Mesenchymal stem cell (in vitro differentiated cells and primary cell): ENCODE measurements at regions not wholly inside any gene's neighbourhood (a gene's known extent, or its start where the extent isn't known, plus 50 kb on each side); places are given as distances from the start of the nearest gene placed in this dataset.
A peak's percentile ranks its signal among the peaks of the same experiment; 100 is the strongest.

ENCODE experiments used
- DNase-seq: peaks from one replicate; pipeline ENCODE4 v3.0.0-alpha.2; 2013
- H2AFZ ChIP-seq: one replicate; pipeline ENCODE4 v1.6.1; 2013; ENCODE audit warnings: low read depth, mild to moderate bottlenecking, control low read depth, inconsistent platforms, low read length, moderate library complexity
- H2AK5ac ChIP-seq: 2 replicates; pipeline ENCODE4 v1.6.1; 2013; ENCODE audit warnings: low read length, moderate library complexity, mild to moderate bottlenecking, inconsistent platforms; ENCODE audit not compliant: severe bottlenecking
- H2BK120ac ChIP-seq: one replicate; pipeline ENCODE4 v1.6.1; 2013; ENCODE audit warnings: low read depth, mild to moderate bottlenecking, inconsistent platforms, low read length, moderate library complexity
- H2BK12ac ChIP-seq, 2 experiments: one replicate each; pipeline ENCODE4 v1.6.1; 2013; ENCODE audit warnings: inconsistent platforms in 2 of 2, low read length in 2 of 2, mild to moderate bottlenecking in 2 of 2, moderate library complexity in 2 of 2, control low read depth in 1 of 2
- H2BK15ac ChIP-seq: one replicate; pipeline ENCODE4 v1.6.1; 2013; ENCODE audit warnings: mild to moderate bottlenecking, low read depth, inconsistent platforms; ENCODE audit not compliant: poor library complexity, severe bottlenecking
- H2BK5ac ChIP-seq: 2 replicates; pipeline ENCODE4 v1.6.1; 2013; ENCODE audit warnings: low read depth, mild to moderate bottlenecking, low read length, control low read depth, inconsistent platforms; ENCODE audit not compliant: poor library complexity, severe bottlenecking
- H3K14ac ChIP-seq, 2 experiments: one replicate each; pipeline ENCODE4 v1.6.1; 2013; ENCODE audit warnings: inconsistent platforms in 2 of 2, low read length in 2 of 2, control low read depth in 1 of 2, mild to moderate bottlenecking in 1 of 2, moderate library complexity in 1 of 2
- H3K18ac ChIP-seq, 2 experiments: one replicate each; pipeline ENCODE4 v1.6.1; 2013; ENCODE audit warnings: inconsistent platforms in 2 of 2, low read length in 2 of 2, control low read depth in 1 of 2, low read depth in 1 of 2, mild to moderate bottlenecking in 1 of 2
- H3K23ac ChIP-seq, 2 experiments: one replicate each; pipeline ENCODE4 v1.6.1; 2013; ENCODE audit warnings: inconsistent platforms in 2 of 2, low read length in 2 of 2, mild to moderate bottlenecking in 2 of 2, moderate library complexity in 2 of 2, control low read depth in 1 of 2
- H3K27ac ChIP-seq: 2 replicates; pipeline ENCODE4 v1.5.1; 2013; ENCODE audit warnings: mild to moderate bottlenecking, moderate library complexity, low read length, control low read depth, inconsistent platforms; ENCODE audit not compliant: poor library complexity, severe bottlenecking
- H3K27me3 ChIP-seq, 2 experiments: 2 replicates each; pipeline versions ENCODE4 v1.6.1 to v1.7.0; 2013; ENCODE audit warnings: low read length in 2 of 2, mild to moderate bottlenecking in 2 of 2, moderate library complexity in 2 of 2, control low read depth in 1 of 2, inconsistent platforms in 1 of 2; ENCODE audit not compliant: control insufficient read depth in 1 of 2, insufficient read depth in 1 of 2
- H3K36me3 ChIP-seq, 2 experiments: 2 replicates each; pipeline versions ENCODE4 v1.6.1 to v1.7.0; 2013; ENCODE audit warnings: low read length in 2 of 2, control low read depth in 1 of 2, inconsistent platforms in 1 of 2, low read depth in 1 of 2, mild to moderate bottlenecking in 1 of 2; ENCODE audit not compliant: insufficient read depth in 2 of 2, control insufficient read depth in 1 of 2
- H3K4ac ChIP-seq, 2 experiments: one replicate each; pipeline ENCODE4 v1.6.1; 2013; ENCODE audit warnings: inconsistent platforms in 2 of 2, low read length in 2 of 2, mild to moderate bottlenecking in 2 of 2, moderate library complexity in 2 of 2, control low read depth in 1 of 2, low read depth in 1 of 2
- H3K4me1 ChIP-seq: 2 replicates; pipeline ENCODE4 v1.6.1; 2013; ENCODE audit warnings: low read depth, low read length, control low read depth; ENCODE audit not compliant: control insufficient read depth, insufficient read depth
- H3K4me2 ChIP-seq: 2 replicates; pipeline ENCODE4 v1.6.1; 2013; ENCODE audit warnings: low read length, mild to moderate bottlenecking, inconsistent platforms; ENCODE audit not compliant: poor library complexity, severe bottlenecking
- H3K4me3 ChIP-seq, 2 experiments: 2 replicates each; pipeline versions ENCODE4 v1.5.1 to v1.7.0; 2013; ENCODE audit warnings: low read length in 2 of 2, mild to moderate bottlenecking in 2 of 2, control low read depth in 1 of 2, low read depth in 1 of 2; ENCODE audit not compliant: insufficient read depth in 1 of 2
- H3K79me1 ChIP-seq: replicated peaks from 2 replicates; pipeline ENCODE4 v1.6.1; 2013; ENCODE audit warnings: mild to moderate bottlenecking, control low read depth, low read length, inconsistent platforms; ENCODE audit not compliant: poor library complexity, severe bottlenecking
- H3K9ac ChIP-seq: 2 replicates; pipeline ENCODE4 v1.7.0; 2013; ENCODE audit warnings: mild to moderate bottlenecking, low read length, moderate library complexity
- H3K9me3 ChIP-seq: 2 replicates; pipeline ENCODE4 v1.7.0; 2013; ENCODE audit warnings: mild to moderate bottlenecking, low read length; ENCODE audit not compliant: control insufficient read depth
- H4K8ac ChIP-seq: one replicate; pipeline ENCODE4 v1.6.1; 2013; ENCODE audit warnings: inconsistent platforms, mild to moderate bottlenecking, low read length, moderate library complexity
- H4K91ac ChIP-seq: one replicate; pipeline ENCODE4 v1.6.1; 2013; ENCODE audit warnings: mild to moderate bottlenecking, low read length, inconsistent platforms
- WGBS: methylation state at CpG from one replicate; pipeline ENCODE4 v1.1.7; 2013; ENCODE audit warnings: mixed read lengths; 5-methylcytosine and 5-hydroxymethylcytosine counted together

DNA sequence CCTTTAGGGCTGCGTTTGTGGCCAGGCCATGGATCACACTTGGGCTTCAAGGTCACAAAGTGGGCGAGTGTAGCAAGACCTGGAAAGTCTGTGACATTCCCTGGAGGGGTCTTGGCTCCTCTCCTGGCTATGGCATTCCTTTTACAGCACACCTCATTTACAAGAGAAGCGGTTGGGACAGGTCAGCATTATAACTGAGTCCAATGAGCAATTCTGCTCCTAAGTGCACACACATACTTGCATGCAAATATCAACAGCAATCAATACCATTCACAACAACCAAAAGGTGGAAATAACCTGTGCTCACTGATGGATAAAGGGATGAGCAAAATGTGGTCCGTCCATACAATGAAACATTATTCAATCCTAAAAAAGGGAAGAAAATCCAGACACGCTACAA is 298.2 kb downstream of the CTTN start:
- no peak overlapping the region for H3K4me2 ChIP-seq
- H4K91ac ChIP-seq, result no peak overlapping the region
- H4K8ac ChIP-seq, result no peak overlapping the region
- no peaks in the 10 kb centered on the region for H3K9me3 ChIP-seq
- H2AFZ ChIP-seq, result no peak overlapping the region
- H3K27ac ChIP-seq, result no peak overlapping the region
- peaks cover 0 to 4% of the 10 kb centered on the region in 2 experiments for H3K27me3 ChIP-seq
- H3K4me3 ChIP-seq, result no peak overlapping the region
- no peak overlapping the region for H3K14ac ChIP-seq
- H2AK5ac ChIP-seq, result no peak overlapping the region
- no peak overlapping the region for H2BK15ac ChIP-seq
- no peaks in the 10 kb centered on the region for H3K4me1 ChIP-seq
- H2BK120ac ChIP-seq, result no peak overlapping the region
- H3K4ac ChIP-seq, result no peak overlapping the region
- no peak overlapping the region for H2BK5ac ChIP-seq
- no peak overlapping the region for H2BK12ac ChIP-seq
- no peaks in the 10 kb centered on the region for H3K36me3 ChIP-seq
- no peak for DNase-seq
- H3K79me1 ChIP-seq, result no peaks in the 10 kb centered on the region
- WGBS, result 84% methylated on average over 5 of the region's 5 CpGs
- no peak overlapping the region for H3K9ac ChIP-seq
- no peak overlapping the region for H3K23ac ChIP-seq
- H3K18ac ChIP-seq, result no peak overlapping the region

- Histone ChIP-seq H2AFZ (no peak overlapping the region), H3K14ac (no peak overlapping the region), H4K8ac (no peak overlapping the region), H3K4me2 (no peak overlapping the region), H2AK5ac (no peak overlapping the region), H3K4ac (no peak overlapping the region), H2BK12ac (no peak overlapping the region), H3K4me1 (no peaks in the 10 kb centered on the region), H2BK5ac (no peak overlapping the region), H4K91ac (no peak overlapping the region), H3K9me3 (no peaks in the 10 kb centered on the region), H3K9ac (no peak overlapping the region), H3K4me3 (no peak overlapping the region), H3K23ac (no peak overlapping the region), H2BK120ac (no peak overlapping the region), H3K27ac (no peak overlapping the region), H3K79me1 (no peaks in the 10 kb centered on the region), H2BK15ac (no peak overlapping the region), H3K36me3 (no peaks in the 10 kb centered on the region), H3K18ac (no peak overlapping the region), H3K27me3 (peaks cover 0 to 4% of the 10 kb centered on the region in 2 experiments)
- 78% methylated on average over 8 of the region's 8 CpGs for WGBS
- DNase-seq, result no peak
These were observed 299.4 kb downstream of the CTTN start for GRCh38 chr11:70697701-70698100.

DNA sequence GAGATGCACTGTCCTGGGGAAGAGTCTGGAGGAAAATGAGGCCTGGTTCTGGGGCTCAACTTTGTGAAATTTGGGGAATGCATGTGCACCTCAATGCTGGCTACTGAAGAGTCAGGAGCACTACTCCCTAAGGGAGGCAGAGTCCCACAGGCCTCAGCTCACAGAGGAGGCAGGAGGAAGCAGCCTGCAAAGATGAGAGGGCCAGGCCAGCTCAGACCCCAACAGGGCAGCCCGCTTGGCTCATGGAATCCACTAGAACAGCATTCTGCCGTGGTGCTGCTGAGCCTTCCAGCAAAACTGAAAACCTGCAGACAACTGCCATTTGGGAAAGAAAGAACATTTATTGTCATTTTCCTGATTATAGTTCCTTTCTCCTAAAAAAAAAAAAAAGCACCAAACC is 300.5 kb downstream of the CTTN start:
- H3K23ac ChIP-seq, result no peak overlapping the region
- H3K4me2 ChIP-seq, result no peak overlapping the region
- no peak overlapping the region for H2AFZ ChIP-seq
- 44% methylated on average over 2 of the region's 2 CpGs for WGBS
- no peak overlapping the region for H2BK12ac ChIP-seq
- peak overlapping the region in 1 of 2 experiments; percentile 43 for H3K4ac ChIP-seq
- no peak overlapping the region for H2BK5ac ChIP-seq
- no peak overlapping the region for H3K4me3 ChIP-seq
- no peaks in the 10 kb centered on the region for H3K27me3 ChIP-seq
- no peak overlapping the region for H4K8ac ChIP-seq
- H4K91ac ChIP-seq, result peak overlapping the region; percentile 54
- H2BK15ac ChIP-seq, result no peak overlapping the region
- no peak for DNase-seq
- H3K18ac ChIP-seq, result peak overlapping the region in 1 of 2 experiments; percentile 28
- no peaks in the 10 kb centered on the region for H3K79me1 ChIP-seq
- H3K9ac ChIP-seq, result no peak overlapping the region
- no peaks in the 10 kb centered on the region for H3K4me1 ChIP-seq
- no peaks in the 10 kb centered on the region for H3K9me3 ChIP-seq
- no peak overlapping the region for H3K14ac ChIP-seq
- H3K36me3 ChIP-seq, result no peaks in the 10 kb centered on the region
- no peak overlapping the region for H2BK120ac ChIP-seq
- no peak overlapping the region for H2AK5ac ChIP-seq
- H3K27ac ChIP-seq, result no peak overlapping the region

GRCh38 chr11:70699294-70700221 is 301.2 kb downstream of the CTTN start:
- WGBS, result 35% methylated on average over 7 of the region's 7 CpGs
- H2BK12ac ChIP-seq, result no peak overlapping the region

More at GRCh38 chr11:70699294-70700221, 301.2 kb downstream of the CTTN start:
- no peak overlapping the region for H2AK5ac ChIP-seq
- no peak overlapping the region for H3K4me3 ChIP-seq
- no peak overlapping the region for H3K14ac ChIP-seq
- H3K23ac ChIP-seq, result no peak overlapping the region
- H2AFZ ChIP-seq, result no peak overlapping the region
- no peak overlapping the region for H2BK15ac ChIP-seq
- no peak overlapping the region for H4K91ac ChIP-seq
- no peaks in the 10 kb centered on the region for H3K4me1 ChIP-seq
- no peaks in the 10 kb centered on the region for H3K9me3 ChIP-seq
- DNase-seq, result peak; percentile 51
- H3K27me3 ChIP-seq, result no peaks in the 10 kb centered on the region
- H3K27ac ChIP-seq, result no peak overlapping the region
- H3K9ac ChIP-seq, result no peak overlapping the region
- no peak overlapping the region for H3K4me2 ChIP-seq
- H3K4ac ChIP-seq, result no peak overlapping the region
- no peaks in the 10 kb centered on the region for H3K79me1 ChIP-seq
- H3K36me3 ChIP-seq, result no peaks in the 10 kb centered on the region
- no peak overlapping the region for H4K8ac ChIP-seq
- H2BK120ac ChIP-seq, result no peak overlapping the region
- H2BK5ac ChIP-seq, result no peak overlapping the region
- no peak overlapping the region for H3K18ac ChIP-seq
